Heart left ventricle (tissue), 16 donors: ENCODE measurements at regions not wholly inside any gene's neighbourhood (a gene's known extent, or its start where the extent isn't known, plus 50 kb on each side); places are given as distances from the start of the nearest gene placed in this dataset.

Source experiments
- ATAC-seq, 4 donors: fragments of 200-7000 bp; cut with Tn5 transposase; one replicate each; pipeline ENCODE4 v1.9.1; 2020 to 2022; ENCODE audit warnings: moderate library complexity in 4 of 4, mild to moderate bottlenecking in 3 of 4, moderate number of reproducible peaks in 1 of 4
- DNase-seq, 5 donors: peaks; one replicate each; pipeline ENCODE4 v3.0.0-alpha.2; 2020
- H3K27ac ChIP-seq, 12 donors: fragments of 200-600 bp; sonication (generic) in 4 of 12; one replicate each; pipeline versions ENCODE4 v1.5.0 to v1.8.0; 2016 to 2022; ENCODE audit warnings: mild to moderate bottlenecking in 2 of 12
- H3K27me3 ChIP-seq, 9 donors: fragments of 200-600 bp; sonication (generic) in 2 of 9; one replicate each; pipeline versions ENCODE4 v1.5.1 to v1.8.0; 2016 to 2022; ENCODE audit warnings: mild to moderate bottlenecking in 3 of 9
- H3K36me3 ChIP-seq, 9 donors: fragments of 200-600 bp; sonication (generic) in 2 of 9; one replicate each; pipeline versions ENCODE4 v1.5.0 to v1.8.0; 2018 to 2022; ENCODE audit warnings: mild to moderate bottlenecking in 2 of 9
- H3K4me1 ChIP-seq, 12 donors: fragments of 200-600 bp; sonication (generic) in 4 of 12; one replicate each; pipeline versions ENCODE4 v1.5.0 to v1.8.0; 2016 to 2022; ENCODE audit warnings: mild to moderate bottlenecking in 3 of 12
- H3K4me3 ChIP-seq, 12 donors: fragments of 200-600 bp; sonication (generic) in 4 of 12; one replicate each; pipeline versions ENCODE4 v1.5.0 to v1.8.0; 2017 to 2022; ENCODE audit warnings: mild to moderate bottlenecking in 9 of 12, moderate library complexity in 4 of 12
- H3K9me3 ChIP-seq, 12 donors: fragments of 200-600 bp; sonication (generic) in 4 of 12; one replicate each; pipeline versions ENCODE4 v1.5.0 to v1.8.0; 2016 to 2022; ENCODE audit warnings: mild to moderate bottlenecking in 1 of 12
- CTCF ChIP-seq, 12 donors: fragments of 200-600 bp; sonication (generic) in 4 of 12; IDR thresholded peaks; one replicate each; pipeline versions ENCODE4 v1.5.0 to v1.8.0; 2018 to 2022; ENCODE audit warnings: antibody characterized with exemption in 12 of 12, mild to moderate bottlenecking in 5 of 12
- POLR2A ChIP-seq, 2 donors: fragments of 450-650 bp; IDR thresholded peaks; one replicate each; pipeline ENCODE4 v1.6.1; 2017; ENCODE audit warnings: antibody characterized with exemption in 2 of 2, mild to moderate bottlenecking in 2 of 2, moderate library complexity in 2 of 2
- WGBS, 4 donors: extraction: QIAGEN DNeasy Blood & Tissue Kit in 2 of 4; methylation state at CpG; one replicate each; pipeline versions ENCODE4 v1.1.5 to v1.1.7; 2013 to 2018; 5-methylcytosine and 5-hydroxymethylcytosine counted together
- intact Hi-C, 10 donors: fragments of 100-400 bp; cut with DNase I; formaldehyde crosslinking; loops; one replicate each; pipeline versions ENCODE4 v1.11.1 to v1.14.2; 2022
- donor health status: ischemic (EF 13 %, LVEDD 7.1; RV severe dilation, severe dysfunction).
- donor health status: healthy with polysubstance abuse.
- donor health status: DM: no; HTN: yes; CAD: no.
- donor health status: DM: no; HTN: no; CAD: no.
- donor health status: ischemic (EF 25% LVEDD 6.9; RV normal size, moderate dysfunction).
- donor health status: ischemic (EF 25% LVEDD 5.7; RV mildly dilated, moderate dysfunction).
- donor health status: healthy.
- donor health status: DM: yes; HTN: yes; CAD: no.
- donor health status: ischemic (EF 35%, LVEDD 5.7; RV mildly dilated, moderate dysfunction).
- donor health status: nonischemic (EF 11% LVEDD 7.7; RV severe dilation, severe dysfunction).
- donor health status: DM: yes; HTN: yes; CAD: no.
- donor health status: PGD.
- donor health status: ischemic (EF 29% LVEDD 5.4; RV normal size, mild dysfunction).
- donor health status: nonischemic (EF 23%, LVEDD 6.1; RV moderate dilation, normal function).

GRCh38 chr18:60831971-60832370 is 459.4 kb upstream of the MC4R start:
- DNase-seq, result no peak
- no peaks in the 10 kb centered on the region for H3K9me3 ChIP-seq
- no peak for ATAC-seq
- no peak for TF ChIP-seq CTCF (IDR thresholded peaks at IDR 0.05)
- TF ChIP-seq POLR2A (IDR thresholded peaks at IDR 0.05), result no peak
- H3K4me3 ChIP-seq, result no peak overlapping the region
- H3K27me3 ChIP-seq, result no peaks in the 10 kb centered on the region
- H3K4me1 ChIP-seq, result no peaks in the 10 kb centered on the region
- no peaks in the 10 kb centered on the region for H3K36me3 ChIP-seq
- no peak overlapping the region for H3K27ac ChIP-seq
- intact Hi-C loops, result no loop called here
- 73 to 88% (median 79%) methylated on average over 1 of the region's 1 CpG for WGBS, 4 donors

GRCh38 chr18:60838677-60839076 is 466.1 kb upstream of the MC4R start:
- Histone ChIP-seq H3K4me3 (no peak overlapping the region), H3K27ac (no peak overlapping the region), H3K9me3 (peaks cover 0 to 14% (median 2%) of the 10 kb centered on the region in 12 donors), H3K27me3 (no peaks in the 10 kb centered on the region), H3K4me1 (no peaks in the 10 kb centered on the region), H3K36me3 (no peaks in the 10 kb centered on the region)
- peak in 1 of 4 donors; percentile 34 for ATAC-seq
- intact Hi-C loops, result no loop called here
- TF ChIP-seq CTCF (IDR thresholded peaks at IDR 0.05) (no peak), POLR2A (IDR thresholded peaks at IDR 0.05) (no peak)
- DNase-seq, result no peak

- ATAC-seq, result no peak
- no peak overlapping the region for H3K27ac ChIP-seq
- no peaks in the 10 kb centered on the region for H3K27me3 ChIP-seq
- no peak for DNase-seq
- no peaks in the 10 kb centered on the region for H3K36me3 ChIP-seq
- TF ChIP-seq POLR2A (IDR thresholded peaks at IDR 0.05) (no peak), CTCF (IDR thresholded peaks at IDR 0.05) (no peak)
- intact Hi-C loops, result no loop called here
- H3K4me3 ChIP-seq, result no peak overlapping the region
- peaks cover 0 to 20% (median 3%) of the 10 kb centered on the region in 12 donors for H3K9me3 ChIP-seq
- 37 to 55% (median 51%) methylated on average over 6 of the region's 6 CpGs for WGBS, 4 donors
- H3K4me1 ChIP-seq, result no peaks in the 10 kb centered on the region
Observed at GRCh38 chr18:60846396-60846795, 473.8 kb upstream of the MC4R start.

- 68 to 73% (median 71%) methylated on average over 3 of the region's 3 CpGs for WGBS, 4 donors
- TF ChIP-seq CTCF (IDR thresholded peaks at IDR 0.05), result no peak
- TF ChIP-seq POLR2A (IDR thresholded peaks at IDR 0.05), result no peak
- Histone ChIP-seq H3K4me1 (no peaks in the 10 kb centered on the region), H3K36me3 (no peaks in the 10 kb centered on the region), H3K27me3 (no peaks in the 10 kb centered on the region), H3K4me3 (no peak overlapping the region), H3K27ac (no peak overlapping the region), H3K9me3 (peaks cover 0 to 11% (median 3%) of the 10 kb centered on the region in 12 donors)
- intact Hi-C loops, result no loop called here
- ATAC-seq, result no peak
- DNase-seq, result no peak
Observed at GRCh38 chr18:60847517-60847916, 474.9 kb upstream of the MC4R start.
